Activated CD4-positive, alpha-beta T cell treated with anti-CD3 and anti-CD28 coated beads for 36 hours (primary cell): ENCODE measurements at regions not wholly inside any gene's neighbourhood (a gene's known extent, or its start where the extent isn't known, plus 50 kb on each side); places are given as distances from the start of the nearest gene placed in this dataset.

ENCODE experiments used
- ATAC-seq: fragments of 200-7000 bp; cut with Tn5 transposase; one replicate; pipeline ENCODE4 v1.10.0; 2021; ENCODE audit warnings: mild to moderate bottlenecking, moderate library complexity
- CTCF ChIA-PET: fragments of 350-600 bp; sonication (Branson Sonifier 250); formaldehyde crosslinking; loops from one replicate; lab custom pipeline; 2021; ENCODE audit warnings: antibody characterized with exemption; lab: Charles Lee
- POLR2A ChIA-PET: fragments of 350-600 bp; sonication (Branson Sonifier 250); formaldehyde crosslinking; loops from one replicate; lab custom pipeline; 2021; ENCODE audit warnings: antibody characterized with exemption, inconsistent platforms; lab: Charles Lee
- DNase-seq: peaks from one replicate; pipeline ENCODE4 v3.0.0-alpha.2; 2020
- H3K27ac Mint-ChIP-seq: one replicate; pipeline ENCODE4 v1.8.0; 2021; ENCODE audit warnings: mixed read lengths
- H3K27me3 Mint-ChIP-seq: one replicate; pipeline ENCODE4 v1.8.0; 2021; ENCODE audit warnings: mixed read lengths
- H3K36me3 Mint-ChIP-seq: one replicate; pipeline ENCODE4 v1.8.0; 2021; ENCODE audit warnings: low read depth, mixed read lengths
- H3K4me1 Mint-ChIP-seq: one replicate; pipeline ENCODE4 v1.8.0; 2021; ENCODE audit warnings: mixed read lengths
- H3K4me3 Mint-ChIP-seq: one replicate; pipeline ENCODE4 v1.8.0; 2021; ENCODE audit warnings: mild to moderate bottlenecking, moderate library complexity, mixed read lengths
- H3K9me3 Mint-ChIP-seq: one replicate; pipeline ENCODE4 v1.8.0; 2021; ENCODE audit warnings: low read depth, mixed read lengths
- intact Hi-C, 2 experiments: fragments of 100-400 bp; cut with DNase I in 1 of 2; cut with micrococcal nuclease in 1 of 2; formaldehyde crosslinking; loops; one replicate each; pipeline versions ENCODE4 v1.14.2 to v1.15.1; 2022 to 2024; cut with DNase I, micrococcal nuclease

DNA sequence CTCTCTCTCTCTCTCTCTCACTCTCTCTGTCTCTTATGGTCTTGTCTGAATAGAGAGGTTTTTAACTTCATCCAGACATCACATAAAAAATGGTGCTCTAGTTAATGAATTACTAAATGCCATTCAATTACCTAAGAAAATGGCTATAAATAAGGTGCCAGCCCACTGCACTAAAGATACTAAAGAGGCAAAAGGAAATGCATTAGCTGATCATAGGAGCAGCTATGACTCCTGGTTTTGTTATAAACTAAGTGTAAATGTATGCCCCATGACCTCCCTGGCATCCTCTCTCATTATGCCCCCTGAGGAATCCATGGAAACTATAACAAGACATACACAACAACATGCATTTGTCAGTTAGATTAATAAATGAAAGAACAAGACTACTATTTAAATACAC is 57.5 kb upstream of the PDC start:
- POLR2A ChIA-PET = no interaction called here
- no peak overlapping the region for H3K27ac Mint-ChIP-seq
- peaks cover 6% of the 10 kb centered on the region for H3K9me3 Mint-ChIP-seq
- no peak for ATAC-seq
- H3K36me3 Mint-ChIP-seq = no peaks in the 10 kb centered on the region
- H3K4me3 Mint-ChIP-seq = no peak overlapping the region
- no peaks in the 10 kb centered on the region for H3K27me3 Mint-ChIP-seq
- H3K4me1 Mint-ChIP-seq = peaks cover 3% of the 10 kb centered on the region
- CTCF ChIA-PET = interaction anchor here (0.5 kb wide), 1 partner anchor 1512 kb away, joined by 3 read pairs; no protein-coding TSS in a partner anchor
- intact Hi-C loops = no loop called here
- no peak for DNase-seq

DNA sequence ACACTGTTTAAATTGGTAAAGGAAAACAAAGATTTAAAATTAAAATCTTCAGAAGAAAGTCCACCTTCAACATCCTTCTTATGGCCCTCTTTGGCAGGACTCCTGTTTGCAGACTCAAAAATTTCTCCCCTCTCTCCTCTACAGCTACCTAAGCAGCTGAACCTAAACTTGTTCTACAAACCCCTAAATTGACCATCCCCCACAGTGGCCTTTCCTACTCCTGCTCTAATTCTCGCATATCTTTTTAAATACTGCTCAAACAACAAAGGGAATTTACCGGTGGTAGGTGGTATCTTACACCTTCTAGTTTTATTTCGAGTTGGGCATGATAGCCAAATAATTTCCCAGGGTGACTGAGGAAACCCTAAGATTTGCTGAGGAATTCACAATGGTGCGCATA is 53.5 kb upstream of the PDC start:
- POLR2A ChIA-PET = no interaction called here
- DNase-seq (no peak), ATAC-seq (no peak)
- Mint-ChIP-seq H3K27ac (no peak overlapping the region), H3K4me3 (no peak overlapping the region), H3K9me3 (peaks cover 4% of the 10 kb centered on the region), H3K4me1 (peaks cover 3% of the 10 kb centered on the region), H3K27me3 (no peaks in the 10 kb centered on the region), H3K36me3 (peaks cover 3% of the 10 kb centered on the region)
- CTCF ChIA-PET = interaction anchor here (0.5 kb wide), 1 partner anchor 209 kb away, joined by 3 read pairs; no protein-coding TSS in a partner anchor
- intact Hi-C loops = no loop called here

DNA sequence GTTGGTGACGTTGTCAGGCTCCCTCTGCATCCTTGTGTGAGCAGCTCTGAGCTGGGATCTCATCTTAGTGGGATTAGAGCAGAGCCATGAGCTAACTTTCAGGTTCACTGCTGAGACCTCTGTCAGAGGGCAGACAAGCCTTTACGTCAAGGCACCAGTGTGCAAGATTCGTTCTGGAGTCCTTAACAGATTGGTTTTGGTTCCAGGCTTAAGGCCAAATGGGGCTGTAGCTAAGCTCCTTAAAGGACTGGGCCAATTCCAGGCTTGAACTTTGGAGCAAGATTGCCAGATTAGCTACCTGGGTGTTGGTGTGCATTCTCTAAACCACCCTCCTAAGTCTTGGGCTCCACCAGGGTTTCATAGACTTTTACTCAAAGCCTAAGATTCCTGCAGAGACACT is 52.6 kb upstream of the PDC start:
- ChIA-PET CTCF (no interaction called here), POLR2A (no interaction called here)
- H3K9me3 Mint-ChIP-seq = peaks cover 10% of the 10 kb centered on the region
- H3K27ac Mint-ChIP-seq = no peak overlapping the region
- H3K4me1 Mint-ChIP-seq = peaks cover under 1% of the 10 kb centered on the region
- no peak overlapping the region for H3K4me3 Mint-ChIP-seq
- H3K27me3 Mint-ChIP-seq = no peaks in the 10 kb centered on the region
- H3K36me3 Mint-ChIP-seq = peaks cover 6% of the 10 kb centered on the region
- DNase-seq = no peak
- no peak for ATAC-seq
- intact Hi-C loops = no loop called here

DNA sequence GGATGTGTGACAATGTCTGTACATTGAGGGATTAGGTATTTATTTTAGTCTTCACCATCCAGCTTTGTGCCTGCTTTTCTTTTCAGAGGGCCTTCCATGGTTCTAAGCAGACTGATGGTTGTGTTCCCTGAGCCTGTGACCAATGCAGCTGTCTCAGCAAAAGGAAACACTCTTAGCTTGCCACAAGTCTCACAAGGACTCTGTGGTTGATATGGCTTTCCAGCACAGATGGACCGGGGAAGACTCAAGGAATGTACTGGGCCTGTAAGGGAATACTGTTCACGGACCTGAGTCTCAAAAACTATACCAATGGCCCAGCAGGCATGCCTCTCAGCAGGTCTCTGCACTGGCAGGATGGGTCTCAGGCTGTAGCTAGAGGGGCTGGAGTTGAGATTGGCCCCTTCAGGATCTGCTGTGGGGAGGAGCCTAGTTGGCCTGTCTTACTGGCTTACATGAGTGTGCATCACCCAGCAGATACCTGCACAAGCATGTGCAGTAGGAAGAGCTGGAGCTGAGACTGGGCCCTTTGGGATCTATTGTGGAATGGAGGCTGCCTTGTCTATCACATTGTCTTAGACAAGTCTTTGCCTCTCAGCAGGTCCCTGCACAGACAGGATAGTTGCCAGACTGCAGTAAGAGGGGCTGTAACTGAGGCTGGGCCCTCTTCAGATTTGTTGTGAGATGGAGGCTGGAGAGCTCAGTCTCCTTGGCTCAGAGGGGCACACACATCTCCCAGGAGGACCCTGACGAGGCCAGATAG is 52.0 kb upstream of the PDC start:
- Mint-ChIP-seq H3K27me3 (no peaks in the 10 kb centered on the region), H3K9me3 (peaks cover 10% of the 10 kb centered on the region), H3K27ac (no peak overlapping the region), H3K4me1 (no peaks in the 10 kb centered on the region), H3K4me3 (no peak overlapping the region), H3K36me3 (peaks cover 6% of the 10 kb centered on the region)
- DNase-seq (no peak), ATAC-seq (no peak)
- intact Hi-C loops = no loop called here
- ChIA-PET POLR2A (no interaction called here), CTCF (interaction anchor here (0.6 kb wide), 1 partner anchor 140 kb away, joined by 3 read pairs; no protein-coding TSS in a partner anchor)

DNA sequence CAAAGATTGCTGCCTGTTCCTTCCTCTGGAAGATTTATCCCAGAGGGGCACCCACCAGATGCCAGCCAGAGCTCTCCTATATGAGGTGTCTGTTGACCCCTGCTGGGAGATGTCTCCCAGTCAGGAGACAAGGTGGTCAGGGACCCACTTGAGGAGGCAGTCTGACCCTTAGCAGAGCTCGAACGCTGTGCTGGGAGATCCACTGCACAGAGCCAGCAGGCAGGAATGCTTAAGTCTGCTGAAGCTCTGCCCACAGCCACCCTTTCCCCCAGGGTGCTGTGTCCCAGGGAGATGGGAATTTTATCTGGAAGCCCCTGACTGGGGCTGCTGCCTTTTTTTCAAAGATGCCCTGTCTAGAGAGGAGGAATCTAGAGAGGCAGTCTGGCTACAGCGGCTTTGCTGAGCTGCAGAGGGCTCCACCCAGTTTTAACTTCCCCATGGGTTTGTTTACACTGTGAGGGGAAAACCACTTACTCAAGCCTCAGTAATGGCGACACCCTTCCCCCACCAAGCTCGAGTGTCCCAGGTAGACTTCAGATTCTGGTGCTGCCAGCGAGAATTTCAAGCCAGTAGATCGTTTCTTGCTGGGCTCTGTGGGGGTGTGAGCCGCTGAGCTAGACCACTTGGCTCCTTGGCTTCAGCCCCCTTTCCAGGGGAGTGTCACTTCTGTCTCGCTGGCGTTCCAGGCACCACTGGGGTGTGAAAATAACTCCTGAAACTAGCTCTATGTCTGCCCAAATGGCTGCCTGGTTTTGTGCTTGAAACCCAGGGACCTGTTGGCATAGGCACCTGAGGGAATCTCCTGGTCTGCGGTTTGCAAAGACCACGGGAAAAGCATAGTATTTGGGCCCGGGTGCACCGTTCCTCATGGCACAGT is 51.1 kb upstream of the PDC start:
- peaks cover 10% of the 10 kb centered on the region for H3K9me3 Mint-ChIP-seq
- ChIA-PET CTCF (interaction anchor here (0.6 kb wide), 1 partner anchor 139 kb away, joined by 3 read pairs; no protein-coding TSS in a partner anchor), POLR2A (no interaction called here)

More for the DNA sequence above, 51.1 kb upstream of the PDC start:
- H3K36me3 Mint-ChIP-seq = peaks cover 6% of the 10 kb centered on the region
- H3K27me3 Mint-ChIP-seq = no peaks in the 10 kb centered on the region
- H3K27ac Mint-ChIP-seq = no peak overlapping the region
- H3K4me3 Mint-ChIP-seq = no peak overlapping the region
- no peaks in the 10 kb centered on the region for H3K4me1 Mint-ChIP-seq
- DNase-seq (no peak), ATAC-seq (no peak)
- intact Hi-C loops = no loop called here
